Activated CD4-positive, alpha-beta T cell treated with anti-CD3 and anti-CD28 coated beads for 36 hours (primary cell): ENCODE measurements at regions not wholly inside any gene's neighbourhood (a gene's known extent, or its start where the extent isn't known, plus 50 kb on each side); places are given as distances from the start of the nearest gene placed in this dataset.
"Not testable (repeated sequence)": the region's sequence is repeated elsewhere in the genome, so short reads cannot be mapped to it uniquely, and the experiment has no call there.

Experiments used
- ATAC-seq: fragments of 200-7000 bp; cut with Tn5 transposase; one replicate; pipeline ENCODE4 v1.10.0; 2021; ENCODE audit warnings: mild to moderate bottlenecking, moderate library complexity
- CTCF ChIA-PET: fragments of 350-600 bp; sonication (Branson Sonifier 250); formaldehyde crosslinking; loops from one replicate; lab custom pipeline; 2021; ENCODE audit warnings: antibody characterized with exemption; lab: Charles Lee
- POLR2A ChIA-PET: fragments of 350-600 bp; sonication (Branson Sonifier 250); formaldehyde crosslinking; loops from one replicate; lab custom pipeline; 2021; ENCODE audit warnings: antibody characterized with exemption, inconsistent platforms; lab: Charles Lee
- DNase-seq: peaks from one replicate; pipeline ENCODE4 v3.0.0-alpha.2; 2020
- H3K27ac Mint-ChIP-seq: one replicate; pipeline ENCODE4 v1.8.0; 2021; ENCODE audit warnings: mixed read lengths
- H3K27me3 Mint-ChIP-seq: one replicate; pipeline ENCODE4 v1.8.0; 2021; ENCODE audit warnings: mixed read lengths
- H3K36me3 Mint-ChIP-seq: one replicate; pipeline ENCODE4 v1.8.0; 2021; ENCODE audit warnings: low read depth, mixed read lengths
- H3K4me1 Mint-ChIP-seq: one replicate; pipeline ENCODE4 v1.8.0; 2021; ENCODE audit warnings: mixed read lengths
- H3K4me3 Mint-ChIP-seq: one replicate; pipeline ENCODE4 v1.8.0; 2021; ENCODE audit warnings: mild to moderate bottlenecking, moderate library complexity, mixed read lengths
- H3K9me3 Mint-ChIP-seq: one replicate; pipeline ENCODE4 v1.8.0; 2021; ENCODE audit warnings: low read depth, mixed read lengths
- intact Hi-C, 2 experiments: fragments of 100-400 bp; cut with DNase I in 1 of 2; cut with micrococcal nuclease in 1 of 2; formaldehyde crosslinking; loops; one replicate each; pipeline versions ENCODE4 v1.14.2 to v1.15.1; 2022 to 2024; cut with DNase I, micrococcal nuclease

GRCh38 chr12:25320123-25321006 is 69.6 kb upstream of the KRAS start:
- Mint-ChIP-seq H3K9me3 (no peaks in the 10 kb centered on the region), H3K27me3 (peaks cover 1% of the 10 kb centered on the region), H3K4me3 (peak overlapping the region; percentile 27), H3K4me1 (peaks cover 55% of the 10 kb centered on the region), H3K27ac (peak overlapping the region; percentile 21), H3K36me3 (no peaks in the 10 kb centered on the region)
- CTCF ChIA-PET = interaction anchor here (0.9 to 1.9 kb wide), 6 partner anchors 9 to 165 kb away, joined by 3 to 7 read pairs (median 3); no protein-coding TSS in a partner anchor
- DNase-seq (peak; percentile 13), ATAC-seq (peak; percentile 76)
- POLR2A ChIA-PET = interaction anchor here (1.2 kb wide), 1 partner anchor 13 kb away, joined by 4 read pairs; no protein-coding TSS in a partner anchor
- intact Hi-C loops = loop anchor here (1.0 to 5.0 kb wide), 7 partner anchors 13 to 126 kb away; partner anchors contain the start of genes KRAS (in 2 of the 2), DNAI7 (in 1 of the 2) and ETFRF1 (in 1 of the 2)

- CTCF ChIA-PET = interaction anchor here (0.9 to 1.5 kb wide), 3 partner anchors 47 to 164 kb away, joined by 3 read pairs; no protein-coding TSS in a partner anchor
- no peak for ATAC-seq
- Mint-ChIP-seq H3K36me3 (no peaks in the 10 kb centered on the region), H3K4me3 (no peak overlapping the region), H3K9me3 (no peaks in the 10 kb centered on the region), H3K27ac (no peak overlapping the region), H3K4me1 (peaks cover 55% of the 10 kb centered on the region), H3K27me3 (peaks cover 1% of the 10 kb centered on the region)
- DNase-seq = no peak
- intact Hi-C loops = no loop called here
- POLR2A ChIA-PET = no interaction called here
These were observed 68.7 kb upstream of the KRAS start for GRCh38 chr12:25319233-25319984.

GRCh38 chr12:25317553-25317952 is 66.8 kb upstream of the KRAS start:
- CTCF ChIA-PET = interaction anchor here (0.7 to 1.0 kb wide), 2 partner anchors 10 to 70 kb away, joined by 3 to 4 read pairs; no protein-coding TSS in a partner anchor

GRCh38 chr12:25315388-25315787 is 64.7 kb upstream of the KRAS start:
- Mint-ChIP-seq H3K4me3 (no peak overlapping the region), H3K27me3 (peaks cover 1% of the 10 kb centered on the region), H3K9me3 (no peaks in the 10 kb centered on the region), H3K27ac (no peak overlapping the region), H3K4me1 (peaks cover 16% of the 10 kb centered on the region), H3K36me3 (no peaks in the 10 kb centered on the region)
- DNase-seq (no peak), ATAC-seq (no peak)
- intact Hi-C loops = no loop called here
- POLR2A ChIA-PET = no interaction called here
- CTCF ChIA-PET = no interaction called here

More at GRCh38 chr12:25317553-25317952, 66.8 kb upstream of the KRAS start:
- H3K27ac Mint-ChIP-seq = no peak overlapping the region
- no peak for DNase-seq
- H3K4me3 Mint-ChIP-seq = no peak overlapping the region
- H3K36me3 Mint-ChIP-seq = no peaks in the 10 kb centered on the region
- ATAC-seq = no peak
- H3K9me3 Mint-ChIP-seq = no peaks in the 10 kb centered on the region
- POLR2A ChIA-PET = interaction anchor here (0.6 kb wide), 1 partner anchor 20 kb away, joined by 6 read pairs; no protein-coding TSS in a partner anchor
- peaks cover 1% of the 10 kb centered on the region for H3K27me3 Mint-ChIP-seq
- intact Hi-C loops = no loop called here
- peaks cover 37% of the 10 kb centered on the region for H3K4me1 Mint-ChIP-seq

GRCh38 chr12:25313266-25313990 is 62.7 kb upstream of the KRAS start:
- H3K27me3 Mint-ChIP-seq, ATAC-seq, H3K4me3 Mint-ChIP-seq, intact Hi-C loops, H3K4me1 Mint-ChIP-seq, H3K36me3 Mint-ChIP-seq, H3K9me3 Mint-ChIP-seq, DNase-seq, CTCF ChIA-PET, POLR2A ChIA-PET, H3K27ac Mint-ChIP-seq: not testable (repeated sequence)

GRCh38 chr12:25311506-25311905 is 60.8 kb upstream of the KRAS start:
- Mint-ChIP-seq H3K36me3 (no peaks in the 10 kb centered on the region), H3K4me1 (no peaks in the 10 kb centered on the region), H3K27me3 (no peaks in the 10 kb centered on the region), H3K9me3 (no peaks in the 10 kb centered on the region), H3K27ac (no peak overlapping the region), H3K4me3 (no peak overlapping the region)
- intact Hi-C loops = no loop called here
- no peak for DNase-seq
- ChIA-PET POLR2A (no interaction called here), CTCF (no interaction called here)
- ATAC-seq = no peak

GRCh38 chr12:25310071-25310470 is 59.3 kb upstream of the KRAS start:
- H3K27me3 Mint-ChIP-seq, DNase-seq, intact Hi-C loops, H3K4me1 Mint-ChIP-seq, H3K4me3 Mint-ChIP-seq, H3K36me3 Mint-ChIP-seq, H3K9me3 Mint-ChIP-seq, ATAC-seq, H3K27ac Mint-ChIP-seq, POLR2A ChIA-PET, CTCF ChIA-PET: not testable (repeated sequence)

GRCh38 chr12:25308756-25309155 is 58.0 kb upstream of the KRAS start:
- no peaks in the 10 kb centered on the region for H3K27me3 Mint-ChIP-seq
- no peaks in the 10 kb centered on the region for H3K4me1 Mint-ChIP-seq
- H3K36me3 Mint-ChIP-seq = no peaks in the 10 kb centered on the region
- DNase-seq (no peak), ATAC-seq (no peak)
- no peak overlapping the region for H3K4me3 Mint-ChIP-seq
- CTCF ChIA-PET = interaction anchor here (0.8 to 1.4 kb wide), 2 partner anchors 9 to 24 kb away, joined by 3 read pairs; no protein-coding TSS in a partner anchor
- intact Hi-C loops = no loop called here
- H3K27ac Mint-ChIP-seq = no peak overlapping the region
- H3K9me3 Mint-ChIP-seq = no peaks in the 10 kb centered on the region
- POLR2A ChIA-PET = no interaction called here

GRCh38 chr12:25307818-25308217 is 57.1 kb upstream of the KRAS start:
- CTCF ChIA-PET = interaction anchor here (1.4 kb wide), 1 partner anchor 10 kb away, joined by 3 read pairs; no protein-coding TSS in a partner anchor

GRCh38 chr12:25301798-25302197 is 51.1 kb upstream of the KRAS start:
- DNase-seq (no peak), ATAC-seq (no peak)
- CTCF ChIA-PET = interaction anchor here (0.6 to 0.7 kb wide), 2 partner anchors 540 to 699 kb away, joined by 3 to 4 read pairs; no protein-coding TSS in a partner anchor
- no peaks in the 10 kb centered on the region for H3K4me1 Mint-ChIP-seq
- H3K9me3 Mint-ChIP-seq = no peaks in the 10 kb centered on the region
- POLR2A ChIA-PET = no interaction called here
- peaks cover 3% of the 10 kb centered on the region for H3K27me3 Mint-ChIP-seq
- no peak overlapping the region for H3K27ac Mint-ChIP-seq
- no peak overlapping the region for H3K4me3 Mint-ChIP-seq
- H3K36me3 Mint-ChIP-seq = no peaks in the 10 kb centered on the region
- intact Hi-C loops = no loop called here

More at GRCh38 chr12:25307818-25308217, 57.1 kb upstream of the KRAS start:
- Mint-ChIP-seq H3K36me3 (no peaks in the 10 kb centered on the region), H3K27ac (no peak overlapping the region), H3K9me3 (no peaks in the 10 kb centered on the region), H3K4me3 (no peak overlapping the region), H3K27me3 (peaks cover 3% of the 10 kb centered on the region), H3K4me1 (no peaks in the 10 kb centered on the region)
- POLR2A ChIA-PET = no interaction called here
- no peak for ATAC-seq
- intact Hi-C loops = no loop called here
- no peak for DNase-seq
